HG03565 (cell line): ENCODE measurements at regions not wholly inside any gene's neighbourhood (a gene's known extent, or its start where the extent isn't known, plus 50 kb on each side); places are given as distances from the start of the nearest gene placed in this dataset.

Experiments used
- ATAC-seq: cut with Tn5 transposase; IDR thresholded peaks from one replicate; pipeline ENCODE4 v1.9.1; 2021; ENCODE audit warnings: mild to moderate bottlenecking, moderate library complexity; ENCODE audit not compliant: unreplicated experiment

GRCh38 chr2:12502759-12503158 is 214.0 kb upstream of the TRIB2 start:
- no peak for ATAC-seq

GRCh38 chr2:12504443-12504842 is 212.3 kb upstream of the TRIB2 start:
- peak; percentile 39 for ATAC-seq

- no peak for ATAC-seq
Observed at GRCh38 chr2:12506846-12507245, 209.9 kb upstream of the TRIB2 start.

GRCh38 chr2:12507295-12507694 is 209.4 kb upstream of the TRIB2 start:
- peak; percentile 64 for ATAC-seq

- no peak for ATAC-seq
Observed at GRCh38 chr2:12510070-12510469, 206.7 kb upstream of the TRIB2 start.

GRCh38 chr2:12513339-12513738 is 203.4 kb upstream of the TRIB2 start:
- ATAC-seq: no peak

- no peak for ATAC-seq
Observed at GRCh38 chr2:12514168-12514567, 202.6 kb upstream of the TRIB2 start.

- no peak for ATAC-seq
Observed at GRCh38 chr2:12514631-12515437, 201.9 kb upstream of the TRIB2 start.

- no peak for ATAC-seq
Observed at GRCh38 chr2:12515871-12516270, 200.9 kb upstream of the TRIB2 start.

GRCh38 chr2:12533337-12534005 is 183.3 kb upstream of the TRIB2 start:
- ATAC-seq: no peak

GRCh38 chr2:12534646-12535263 is 182.0 kb upstream of the TRIB2 start:
- no peak for ATAC-seq

- no peak for ATAC-seq
Observed at GRCh38 chr2:12536976-12537375, 179.8 kb upstream of the TRIB2 start.

- ATAC-seq: no peak
Observed at GRCh38 chr2:12538138-12538694, 178.5 kb upstream of the TRIB2 start.

- no peak for ATAC-seq
Observed at GRCh38 chr2:12539336-12539735, 177.4 kb upstream of the TRIB2 start.

- ATAC-seq: no peak
Observed at GRCh38 chr2:12539776-12540562, 176.8 kb upstream of the TRIB2 start.

- ATAC-seq: no peak
Observed at GRCh38 chr2:12543076-12543977, 173.4 kb upstream of the TRIB2 start.

GRCh38 chr2:12543978-12544558 is 172.7 kb upstream of the TRIB2 start:
- peak; percentile 71 for ATAC-seq

- no peak for ATAC-seq
Observed at GRCh38 chr2:12547566-12548170, 169.1 kb upstream of the TRIB2 start.

GRCh38 chr2:12548906-12549305 is 167.8 kb upstream of the TRIB2 start:
- no peak for ATAC-seq
